T-cell (primary cell): ENCODE measurements at regions not wholly inside any gene's neighbourhood (a gene's known extent, or its start where the extent isn't known, plus 50 kb on each side); places are given as distances from the start of the nearest gene placed in this dataset.

ENCODE experiments used
- ATAC-seq, 4 experiments: fragments of 200-7000 bp in 3 of 4; fragments of 150-1000 bp in 1 of 4; cut with Tn5 transposase; replicated peaks in 1 of 4; 1 replicate in 3 of 4; 2 replicates in 1 of 4; pipeline ENCODE4 v1.10.0; 2021; ENCODE audit warnings: moderate library complexity in 3 of 4, mild to moderate bottlenecking in 2 of 4, moderate number of reproducible peaks in 1 of 4
- CTCF ChIA-PET, 2 donors: fragments of 300-600 bp; sonication (Branson Sonifier 250); formaldehyde crosslinking; loops; one replicate each; lab custom pipeline; 2022; ENCODE audit warnings: antibody characterized with exemption in 2 of 2; lab: Charles Lee
- POLR2A ChIA-PET, 2 donors: fragments of 300-600 bp; sonication (Branson Sonifier 250); formaldehyde crosslinking; loops; one replicate each; lab custom pipeline; 2022; ENCODE audit warnings: antibody characterized with exemption in 2 of 2; lab: Charles Lee
- DNase-seq, 35 experiments: peaks; one replicate each; pipeline versions ENCODE4 v3.0.0 to v3.0.0-alpha.2; 2013 to 2023
- H3K27ac ChIP-seq: one replicate; pipeline ENCODE4 v1.5.1; 2013; ENCODE audit warnings: low read length
- H3K27me3 ChIP-seq, 2 experiments: replicated peaks in 1 of 2; 1 replicate in 1 of 2; 2 replicates in 1 of 2; pipeline versions ENCODE4 v1.6.1 to v1.7.0; 2013; ENCODE audit warnings: low read length in 1 of 2, mixed read lengths in 1 of 2; ENCODE audit not compliant: control insufficient read depth in 2 of 2, insufficient read depth in 2 of 2; ENCODE audit errors: extremely low read depth in 1 of 2
- H3K36me3 ChIP-seq, 2 donors: 1 replicate in 1 of 2; 2 replicates in 1 of 2; pipeline versions ENCODE4 v1.6.1 to v1.7.0; 2013; ENCODE audit warnings: low read length in 1 of 2; ENCODE audit not compliant: control insufficient read depth in 2 of 2, insufficient read depth in 1 of 2; ENCODE audit errors: extremely low read depth in 1 of 2
- H3K4me1 ChIP-seq, 2 experiments: 1 replicate in 1 of 2; 2 replicates in 1 of 2; pipeline versions ENCODE4 v1.6.1 to v1.7.0; 2013; ENCODE audit warnings: low read length in 2 of 2, mixed read lengths in 1 of 2; ENCODE audit not compliant: insufficient read depth in 2 of 2, control insufficient read depth in 1 of 2; ENCODE audit errors: extremely low read depth in 1 of 2
- H3K4me3 ChIP-seq, 2 donors: 1 replicate in 1 of 2; 2 replicates in 1 of 2; pipeline versions ENCODE4 v1.5.1 to v1.7.0; 2013; ENCODE audit warnings: mild to moderate bottlenecking in 2 of 2, low read length in 1 of 2, moderate library complexity in 1 of 2; ENCODE audit not compliant: control insufficient read depth in 1 of 2; ENCODE audit errors: extremely low read depth in 1 of 2
- H3K9me3 ChIP-seq: 2 replicates; pipeline ENCODE4 v1.7.0; 2013
- H3K27ac Mint-ChIP-seq, 2 donors: one replicate each; pipeline ENCODE4 v1.8.0; 2020 to 2021; ENCODE audit warnings: mild to moderate bottlenecking in 2 of 2, mixed read lengths in 2 of 2
- H3K27me3 Mint-ChIP-seq, 2 donors: one replicate each; pipeline ENCODE4 v1.8.0; 2021 to 2022; ENCODE audit warnings: mixed read lengths in 2 of 2
- H3K36me3 Mint-ChIP-seq: one replicate; pipeline ENCODE4 v1.8.0; 2021; ENCODE audit warnings: mixed read lengths
- H3K4me1 Mint-ChIP-seq, 3 donors: one replicate each; pipeline ENCODE4 v1.8.0; 2020 to 2022; ENCODE audit warnings: mixed read lengths in 3 of 3, mild to moderate bottlenecking in 1 of 3
- H3K4me3 Mint-ChIP-seq, 3 donors: one replicate each; pipeline ENCODE4 v1.8.0; 2020 to 2022; ENCODE audit warnings: mild to moderate bottlenecking in 3 of 3, mixed read lengths in 3 of 3, moderate library complexity in 3 of 3
- H3K9me3 Mint-ChIP-seq, 3 donors: one replicate each; pipeline ENCODE4 v1.8.0; 2020 to 2022; ENCODE audit warnings: mixed read lengths in 3 of 3
- WGBS: methylation state at CpG from one replicate; pipeline ENCODE4 v1.1.5; 2013; ENCODE audit warnings: missing lambda C conversion rate; ENCODE audit not compliant: insufficient coverage; 5-methylcytosine and 5-hydroxymethylcytosine counted together

DNA sequence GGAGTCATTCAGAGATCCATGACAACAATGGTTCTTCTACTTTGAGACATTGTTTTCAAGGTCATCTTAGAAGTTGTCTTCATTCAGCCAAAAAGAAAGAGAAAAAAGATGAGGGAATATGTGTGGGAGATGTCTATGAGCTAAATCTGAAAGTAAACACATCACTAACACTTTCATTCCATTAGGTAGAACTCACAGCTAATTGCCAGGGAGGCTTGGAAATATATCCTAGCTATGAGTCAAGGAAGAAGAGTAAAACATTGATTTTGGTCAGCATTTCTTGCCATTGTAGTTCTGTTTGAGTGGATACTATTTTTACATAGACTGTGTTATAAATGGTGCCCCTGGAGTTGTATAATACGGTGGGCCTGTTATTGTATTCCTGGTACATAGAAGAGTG lies 316.4 kb upstream of the MYOCD start:
- H3K4me1 ChIP-seq: no peaks in the 10 kb centered on the region
- no peak overlapping the region for H3K4me3 Mint-ChIP-seq
- no peaks in the 10 kb centered on the region for H3K36me3 ChIP-seq
- no peak for ATAC-seq
- POLR2A ChIA-PET: no interaction called here
- no peaks in the 10 kb centered on the region for H3K27me3 ChIP-seq
- CTCF ChIA-PET: no interaction called here
- no peaks in the 10 kb centered on the region for H3K36me3 Mint-ChIP-seq
- DNase-seq: no peak
- H3K27me3 Mint-ChIP-seq: no peaks in the 10 kb centered on the region
- no peak overlapping the region for H3K27ac ChIP-seq
- H3K9me3 ChIP-seq: no peaks in the 10 kb centered on the region
- no peaks in the 10 kb centered on the region for H3K4me1 Mint-ChIP-seq
- H3K4me3 ChIP-seq: no peak overlapping the region
- no peak overlapping the region for H3K27ac Mint-ChIP-seq
- WGBS: no CpG with 5 or more reads among the region's 1 CpG
- peaks cover 4 to 6% (median 5%) of the 10 kb centered on the region in 3 donors for H3K9me3 Mint-ChIP-seq

DNA sequence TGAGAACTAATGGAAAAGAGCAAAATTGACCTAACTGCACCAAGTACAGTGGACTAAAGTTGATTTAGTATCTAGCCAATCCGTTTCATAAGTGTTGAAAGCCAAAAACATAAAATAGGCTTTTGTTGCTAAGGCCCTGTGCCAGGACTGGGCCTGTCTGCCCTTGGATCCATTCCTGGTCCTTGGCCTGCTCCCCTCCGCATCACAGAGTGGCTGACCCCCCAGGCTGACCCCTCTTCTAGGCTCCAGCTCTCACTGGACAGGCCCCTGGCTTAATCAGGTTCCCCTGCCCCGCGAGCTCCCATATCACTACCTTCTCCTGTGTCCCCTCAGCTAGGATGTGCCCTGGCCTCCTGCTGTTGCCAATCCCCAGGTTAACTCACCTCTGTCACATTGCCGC lies 313.6 kb upstream of the MYOCD start:
- WGBS: 73% methylated on average over 4 of the region's 5 CpGs
- ChIA-PET POLR2A (no interaction called here), CTCF (no interaction called here)
- Histone ChIP-seq H3K36me3 (no peaks in the 10 kb centered on the region), H3K4me3 (no peak overlapping the region), H3K9me3 (no peaks in the 10 kb centered on the region), H3K4me1 (no peaks in the 10 kb centered on the region), H3K27me3 (no peaks in the 10 kb centered on the region), H3K27ac (no peak overlapping the region)
- no peak for ATAC-seq
- Mint-ChIP-seq H3K27me3 (no peaks in the 10 kb centered on the region), H3K27ac (no peak overlapping the region), H3K4me3 (no peak overlapping the region), H3K36me3 (no peaks in the 10 kb centered on the region), H3K9me3 (peaks cover 10 to 16% (median 12%) of the 10 kb centered on the region in 3 donors), H3K4me1 (no peaks in the 10 kb centered on the region)
- DNase-seq: no peak

DNA sequence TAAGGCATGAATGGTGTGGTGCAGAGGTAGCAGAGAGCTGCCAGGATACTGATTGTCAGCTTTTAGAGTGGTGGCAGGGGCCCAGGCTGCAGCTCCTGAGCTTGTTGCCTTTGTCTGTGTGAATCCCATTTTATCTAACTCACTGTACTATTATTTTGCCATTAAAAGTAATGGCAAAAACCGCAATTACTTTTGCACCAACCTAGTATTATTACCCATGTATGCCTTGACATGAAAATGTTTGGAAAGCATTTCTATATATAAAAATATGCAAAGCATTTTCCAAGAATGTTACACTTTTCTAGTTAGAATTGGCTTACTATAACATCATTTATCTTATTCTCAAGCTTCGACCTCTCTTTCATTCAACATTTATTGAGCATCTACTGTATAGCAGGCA lies 308.1 kb upstream of the MYOCD start:
- Mint-ChIP-seq H3K4me1 (no peaks in the 10 kb centered on the region), H3K27me3 (peaks cover 0 to 4% of the 10 kb centered on the region in 2 donors), H3K36me3 (no peaks in the 10 kb centered on the region), H3K4me3 (no peak overlapping the region), H3K27ac (no peak overlapping the region), H3K9me3 (peaks cover 6 to 23% (median 8%) of the 10 kb centered on the region in 3 donors)
- DNase-seq: no peak
- H3K27ac ChIP-seq: no peak overlapping the region
- ATAC-seq: no peak
- no peaks in the 10 kb centered on the region for H3K9me3 ChIP-seq
- H3K36me3 ChIP-seq: no peaks in the 10 kb centered on the region
- H3K27me3 ChIP-seq: no peaks in the 10 kb centered on the region
- WGBS: 86% methylated on average over 1 of the region's 2 CpGs
- H3K4me1 ChIP-seq: no peaks in the 10 kb centered on the region
- ChIA-PET CTCF (no interaction called here), POLR2A (no interaction called here)
- no peak overlapping the region for H3K4me3 ChIP-seq

- Histone ChIP-seq H3K9me3 (no peaks in the 10 kb centered on the region), H3K27me3 (no peaks in the 10 kb centered on the region), H3K27ac (no peak overlapping the region), H3K36me3 (no peaks in the 10 kb centered on the region), H3K4me1 (no peaks in the 10 kb centered on the region), H3K4me3 (no peak overlapping the region)
- CTCF ChIA-PET: interaction anchor here in 1 of 2 donors (0.6 kb wide), 1 partner anchor 11 kb away, joined by 4 read pairs; no protein-coding TSS in a partner anchor
- Mint-ChIP-seq H3K9me3 (peaks cover 6 to 23% (median 12%) of the 10 kb centered on the region in 3 donors), H3K27me3 (peaks cover 0 to 4% of the 10 kb centered on the region in 2 donors), H3K36me3 (no peaks in the 10 kb centered on the region), H3K27ac (no peak overlapping the region), H3K4me3 (no peak overlapping the region), H3K4me1 (no peaks in the 10 kb centered on the region)
- no peak for ATAC-seq
- 78% methylated on average over 8 of the region's 10 CpGs for WGBS
- POLR2A ChIA-PET: no interaction called here
- no peak for DNase-seq
Observed at GRCh38 chr17:12358477-12358876, 307.2 kb upstream of the MYOCD start.

GRCh38 chr17:12362853-12363455 lies 302.7 kb upstream of the MYOCD start:
- DNase-seq (no peak), ATAC-seq (no peak)
- 94% methylated on average over 2 of the region's 5 CpGs for WGBS
- no peak overlapping the region for H3K27ac Mint-ChIP-seq
- Histone ChIP-seq H3K4me1 (no peaks in the 10 kb centered on the region), H3K9me3 (no peaks in the 10 kb centered on the region), H3K36me3 (no peaks in the 10 kb centered on the region), H3K27me3 (no peaks in the 10 kb centered on the region), H3K4me3 (no peak overlapping the region), H3K27ac (no peak overlapping the region)
- no peaks in the 10 kb centered on the region for H3K4me1 Mint-ChIP-seq
- H3K4me3 Mint-ChIP-seq: no peak overlapping the region
- H3K9me3 Mint-ChIP-seq: peaks cover 4 to 18% (median 17%) of the 10 kb centered on the region in 3 donors
- H3K27me3 Mint-ChIP-seq: peaks cover 0 to 4% of the 10 kb centered on the region in 2 donors
- POLR2A ChIA-PET: no interaction called here
- H3K36me3 Mint-ChIP-seq: no peaks in the 10 kb centered on the region
- CTCF ChIA-PET: no interaction called here

DNA sequence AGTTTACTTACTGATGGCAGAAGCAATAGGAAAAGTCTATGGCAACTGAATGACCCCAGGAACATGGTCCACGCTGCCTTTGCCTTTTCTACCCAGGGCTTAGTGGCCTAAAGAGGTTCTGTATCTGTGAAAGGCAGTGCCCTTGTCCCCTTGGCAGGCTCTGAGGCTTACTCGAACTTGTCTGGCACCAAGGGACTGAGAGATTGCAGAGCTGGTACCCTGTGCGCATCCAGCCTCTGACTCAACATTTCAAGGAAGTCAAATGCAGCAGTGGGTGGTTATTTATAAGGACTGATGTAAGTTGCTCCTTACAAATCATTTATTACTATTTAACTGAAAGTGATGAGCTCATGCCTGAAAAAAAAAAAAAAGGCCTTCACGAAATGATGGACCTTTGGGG lies 299.9 kb upstream of the MYOCD start:
- no peaks in the 10 kb centered on the region for H3K36me3 Mint-ChIP-seq
- CTCF ChIA-PET: no interaction called here
- Histone ChIP-seq H3K27me3 (no peaks in the 10 kb centered on the region), H3K36me3 (no peaks in the 10 kb centered on the region), H3K4me1 (no peaks in the 10 kb centered on the region), H3K9me3 (no peaks in the 10 kb centered on the region), H3K27ac (no peak overlapping the region), H3K4me3 (no peak overlapping the region)
- H3K27me3 Mint-ChIP-seq: no peaks in the 10 kb centered on the region
- H3K4me1 Mint-ChIP-seq: no peaks in the 10 kb centered on the region
- POLR2A ChIA-PET: interaction anchor here in 1 of 2 donors (0.6 kb wide), 1 partner anchor 756 kb away, joined by 4 read pairs; no protein-coding TSS in a partner anchor
- H3K27ac Mint-ChIP-seq: no peak overlapping the region
- 50% methylated on average over 1 of the region's 4 CpGs for WGBS
- no peak overlapping the region for H3K4me3 Mint-ChIP-seq
- ATAC-seq: no peak
- peaks cover 4 to 18% (median 15%) of the 10 kb centered on the region in 3 donors for H3K9me3 Mint-ChIP-seq
- no peak for DNase-seq

GRCh38 chr17:12369065-12369464 lies 296.6 kb upstream of the MYOCD start:
- Mint-ChIP-seq H3K4me3 (no peak overlapping the region), H3K27me3 (no peaks in the 10 kb centered on the region), H3K4me1 (no peaks in the 10 kb centered on the region), H3K36me3 (no peaks in the 10 kb centered on the region), H3K27ac (no peak overlapping the region), H3K9me3 (peaks cover 1 to 20% (median 17%) of the 10 kb centered on the region in 3 donors)
- no peaks in the 10 kb centered on the region for H3K4me1 ChIP-seq
- H3K27me3 ChIP-seq: no peaks in the 10 kb centered on the region
- CTCF ChIA-PET: no interaction called here
- ATAC-seq (no peak), DNase-seq (no peak)
- POLR2A ChIA-PET: no interaction called here
- no peaks in the 10 kb centered on the region for H3K9me3 ChIP-seq
- H3K27ac ChIP-seq: no peak overlapping the region
- H3K4me3 ChIP-seq: no peak overlapping the region
- H3K36me3 ChIP-seq: no peaks in the 10 kb centered on the region
